ENCODE measurements at regions not wholly inside any gene's neighbourhood (a gene's known extent, or its start where the extent isn't known, plus 50 kb on each side); places are given as distances from the start of the nearest gene placed in this dataset.

GRCh38 chrX:125953814-125954213 is 212.3 kb downstream of the DCAF12L2 start:
- Histone ChIP-seq H3K9me3 (no peaks in the 10 kb centered on the region), H3K27ac (no peak overlapping the region), H3K4me3 (no peak overlapping the region), H3K4me1 (no peaks in the 10 kb centered on the region), H3K36me3 (no peaks in the 10 kb centered on the region), H3K27me3 (no peaks in the 10 kb centered on the region)
- intact Hi-C loops (cut with DNase I): no loop called here
- no peak for DNase-seq (ENCODE audit: extremely low spot score in 2 of 2)
- TF ChIP-seq POLR2A (IDR thresholded peaks at IDR 0.05) (no peak), POLR2AphosphoS5 (IDR thresholded peaks at IDR 0.05; ENCODE audit: insufficient read depth in 1 of 2, low read depth in 1 of 2) (no peak), CTCF (IDR thresholded peaks at IDR 0.05) (no peak)

- H3K36me3 ChIP-seq: no peaks in the 10 kb centered on the region
- no peaks in the 10 kb centered on the region for H3K9me3 ChIP-seq
- intact Hi-C loops (cut with DNase I): no loop called here
- DNase-seq (ENCODE audit: extremely low spot score in 2 of 2): no peak
- no peak overlapping the region for H3K27ac ChIP-seq
- no peak for TF ChIP-seq CTCF (IDR thresholded peaks at IDR 0.05)
- no peak for TF ChIP-seq POLR2A (IDR thresholded peaks at IDR 0.05)
- no peak for TF ChIP-seq POLR2AphosphoS5 (IDR thresholded peaks at IDR 0.05; ENCODE audit: insufficient read depth in 1 of 2, low read depth in 1 of 2)
- H3K4me3 ChIP-seq: no peak overlapping the region
- H3K4me1 ChIP-seq: no peaks in the 10 kb centered on the region
- H3K27me3 ChIP-seq: no peaks in the 10 kb centered on the region
Observed at GRCh38 chrX:125954236-125954635, 211.9 kb downstream of the DCAF12L2 start.

- Histone ChIP-seq H3K4me1 (no peaks in the 10 kb centered on the region), H3K36me3 (no peaks in the 10 kb centered on the region), H3K4me3 (no peak overlapping the region), H3K27me3 (no peaks in the 10 kb centered on the region), H3K27ac (no peak overlapping the region), H3K9me3 (no peaks in the 10 kb centered on the region)
- intact Hi-C loops (cut with DNase I): no loop called here
- DNase-seq (ENCODE audit: extremely low spot score in 2 of 2): no peak
- no peak for TF ChIP-seq POLR2A (IDR thresholded peaks at IDR 0.05)
- no peak for TF ChIP-seq CTCF (IDR thresholded peaks at IDR 0.05)
- no peak for TF ChIP-seq POLR2AphosphoS5 (IDR thresholded peaks at IDR 0.05; ENCODE audit: insufficient read depth in 1 of 2, low read depth in 1 of 2)
Observed at GRCh38 chrX:125977851-125978250, 188.2 kb downstream of the DCAF12L2 start.

GRCh38 chrX:125998432-125998831 is 167.7 kb downstream of the DCAF12L2 start:
- Histone ChIP-seq H3K9me3 (no peaks in the 10 kb centered on the region), H3K4me1 (no peaks in the 10 kb centered on the region), H3K27me3 (no peaks in the 10 kb centered on the region), H3K4me3 (no peak overlapping the region), H3K36me3 (no peaks in the 10 kb centered on the region), H3K27ac (no peak overlapping the region)
- TF ChIP-seq CTCF (IDR thresholded peaks at IDR 0.05): no peak
- TF ChIP-seq POLR2AphosphoS5 (IDR thresholded peaks at IDR 0.05; ENCODE audit: insufficient read depth in 1 of 2, low read depth in 1 of 2): no peak
- TF ChIP-seq POLR2A (IDR thresholded peaks at IDR 0.05): no peak
- intact Hi-C loops (cut with DNase I): no loop called here
- no peak for DNase-seq (ENCODE audit: extremely low spot score in 2 of 2)

- Histone ChIP-seq H3K9me3 (no peaks in the 10 kb centered on the region), H3K4me3 (no peak overlapping the region), H3K36me3 (no peaks in the 10 kb centered on the region), H3K27me3 (no peaks in the 10 kb centered on the region), H3K27ac (no peak overlapping the region), H3K4me1 (no peaks in the 10 kb centered on the region)
- DNase-seq (ENCODE audit: extremely low spot score in 2 of 2): no peak
- TF ChIP-seq CTCF (IDR thresholded peaks at IDR 0.05): no peak
- no peak for TF ChIP-seq POLR2AphosphoS5 (IDR thresholded peaks at IDR 0.05; ENCODE audit: insufficient read depth in 1 of 2, low read depth in 1 of 2)
- no peak for TF ChIP-seq POLR2A (IDR thresholded peaks at IDR 0.05)
- intact Hi-C loops (cut with DNase I): no loop called here
Observed at GRCh38 chrX:126027229-126027628, 138.9 kb downstream of the DCAF12L2 start.
